ENCODE measurements at regions not wholly inside any gene's neighbourhood (a gene's known extent, or its start where the extent isn't known, plus 50 kb on each side); places are given as distances from the start of the nearest gene placed in this dataset.

- peaks cover 0 to 17% (median 4%) of the 10 kb centered on the region in 4 donors for H3K4me1 ChIP-seq
- H3K36me3 ChIP-seq, result no peaks in the 10 kb centered on the region
- no peak overlapping the region for H3K4me3 ChIP-seq
- TF ChIP-seq POLR2AphosphoS5 (IDR thresholded peaks at IDR 0.05) (no peak), CTCF (IDR thresholded peaks at IDR 0.05) (no peak), POLR2A (IDR thresholded peaks at IDR 0.05) (no peak), EP300 (IDR thresholded peaks at IDR 0.05; ENCODE audit: low read depth) (no peak)
- WGBS, 2 donors (ENCODE audit: low coverage in 1 of 2), result 81 to 92% methylated on average over 2 to 3 of the region's 3 CpGs
- no peak overlapping the region for H3K27ac ChIP-seq
- DNase-seq, result no peak
- no peaks in the 10 kb centered on the region for H3K27me3 ChIP-seq
- intact Hi-C loops (cut with DNase I; ENCODE audit: low total_unique reads), result no loop called here
- in situ Hi-C loops (cut with MboI; ENCODE audit: low pct_ligation_motif_present in 1 of 4, low pct_unique_long_range_greater_than_20kb in 1 of 4, low sequenced_read_pairs in 3 of 4), result no loop called here
- H3K9me3 ChIP-seq, result no peaks in the 10 kb centered on the region
Observed at GRCh38 chr13:30047154-30047874, 196.9 kb upstream of the UBL3 start.

- Histone ChIP-seq H3K9me3 (no peaks in the 10 kb centered on the region), H3K27ac (peak overlapping the region in 1 of 4 donors; percentile 20), H3K4me1 (peaks cover 0 to 21% (median 7%) of the 10 kb centered on the region in 4 donors), H3K36me3 (no peaks in the 10 kb centered on the region), H3K4me3 (no peak overlapping the region), H3K27me3 (no peaks in the 10 kb centered on the region)
- 67 to 74% methylated on average over 1 to 7 of the region's 7 CpGs for WGBS, 2 donors (ENCODE audit: low coverage in 1 of 2)
- no peak for DNase-seq
- in situ Hi-C loops (cut with MboI; ENCODE audit: low pct_ligation_motif_present in 1 of 4, low pct_unique_long_range_greater_than_20kb in 1 of 4, low sequenced_read_pairs in 3 of 4) (no loop called here), intact Hi-C loops (cut with DNase I; ENCODE audit: low total_unique reads) (no loop called here)
- no peak for TF ChIP-seq EP300 (IDR thresholded peaks at IDR 0.05; ENCODE audit: low read depth)
- TF ChIP-seq POLR2AphosphoS5 (IDR thresholded peaks at IDR 0.05), result no peak
- no peak for TF ChIP-seq POLR2A (IDR thresholded peaks at IDR 0.05)
- no peak for TF ChIP-seq CTCF (IDR thresholded peaks at IDR 0.05)
Observed at GRCh38 chr13:30045916-30046704, 195.7 kb upstream of the UBL3 start.

- TF ChIP-seq EP300 (IDR thresholded peaks at IDR 0.05; ENCODE audit: low read depth) (no peak), POLR2AphosphoS5 (IDR thresholded peaks at IDR 0.05) (no peak), POLR2A (IDR thresholded peaks at IDR 0.05) (no peak), CTCF (IDR thresholded peaks at IDR 0.05) (no peak)
- 78% methylated on average over 1 of the region's 1 CpG; no CpG with 5 or more reads in 1 of the 2 donors for WGBS, 2 donors (ENCODE audit: low coverage in 1 of 2)
- Histone ChIP-seq H3K9me3 (no peaks in the 10 kb centered on the region), H3K27me3 (no peaks in the 10 kb centered on the region), H3K4me1 (peaks cover 0 to 21% (median 7%) of the 10 kb centered on the region in 4 donors), H3K4me3 (no peak overlapping the region), H3K27ac (no peak overlapping the region), H3K36me3 (no peaks in the 10 kb centered on the region)
- in situ Hi-C loops (cut with MboI; ENCODE audit: low pct_ligation_motif_present in 1 of 4, low pct_unique_long_range_greater_than_20kb in 1 of 4, low sequenced_read_pairs in 3 of 4), result no loop called here
- no peak for DNase-seq
- intact Hi-C loops (cut with DNase I; ENCODE audit: low total_unique reads), result no loop called here
Observed at GRCh38 chr13:30044932-30045331, 194.5 kb upstream of the UBL3 start.

- Histone ChIP-seq H3K4me3 (no peak overlapping the region), H3K27ac (peak overlapping the region; percentile 56 to 69 (median 62)), H3K27me3 (no peaks in the 10 kb centered on the region), H3K36me3 (no peaks in the 10 kb centered on the region), H3K9me3 (no peaks in the 10 kb centered on the region), H3K4me1 (peaks cover 0 to 21% (median 7%) of the 10 kb centered on the region in 4 donors)
- TF ChIP-seq POLR2AphosphoS5 (IDR thresholded peaks at IDR 0.05) (no peak), POLR2A (IDR thresholded peaks at IDR 0.05) (no peak), EP300 (IDR thresholded peaks at IDR 0.05; ENCODE audit: low read depth) (no peak), CTCF (IDR thresholded peaks at IDR 0.05) (no peak)
- intact Hi-C loops (cut with DNase I; ENCODE audit: low total_unique reads) (no loop called here), in situ Hi-C loops (cut with MboI; ENCODE audit: low pct_ligation_motif_present in 1 of 4, low pct_unique_long_range_greater_than_20kb in 1 of 4, low sequenced_read_pairs in 3 of 4) (no loop called here)
- DNase-seq, result peak; percentile 27
Observed at GRCh38 chr13:30043631-30043925, 193.2 kb upstream of the UBL3 start.

All from transverse colon (tissue), 4 donors.